ENCODE measurements at regions not wholly inside any gene's neighbourhood (a gene's known extent, or its start where the extent isn't known, plus 50 kb on each side); places are given as distances from the start of the nearest gene placed in this dataset.

DNA sequence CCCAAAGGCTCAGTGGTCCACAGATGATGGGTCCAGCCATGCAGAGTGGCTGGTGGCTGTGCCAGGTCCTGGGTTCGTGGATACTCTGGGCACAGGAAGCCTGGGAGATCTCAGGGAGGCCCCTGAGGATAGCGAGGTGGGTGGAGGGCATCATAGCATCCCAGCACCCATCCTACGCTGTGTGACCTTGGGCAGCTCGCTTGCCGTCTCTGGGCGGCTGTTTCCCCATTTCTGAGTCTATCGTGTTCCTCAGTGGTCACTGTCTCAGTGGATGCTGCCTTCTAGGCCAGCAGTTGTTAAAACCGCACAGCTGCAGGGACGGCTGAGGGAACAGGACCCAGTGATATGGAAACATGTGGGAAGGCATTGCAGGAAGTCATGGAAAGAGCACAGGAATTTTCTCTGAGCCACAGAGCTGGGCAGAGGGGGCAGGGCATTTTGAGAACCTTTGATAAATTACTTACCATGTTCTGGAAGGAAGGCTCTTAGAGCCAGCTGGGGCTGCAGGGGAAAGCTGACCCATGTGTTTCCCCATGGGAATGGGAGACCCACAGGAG is 86.4 kb upstream of the COL5A1 start:
- TF ChIP-seq HDAC6 (IDR thresholded peaks at IDR 0.05; ENCODE audit: low read depth, low read length), result no peak
- no peak for TF ChIP-seq ZNF436 (CRISPR knock-in tag; IDR thresholded peaks at IDR 0.05)
- no peak for TF ChIP-seq ZNF384 (IDR thresholded peaks at IDR 0.05; ENCODE audit: low read depth, low read length)
- TF ChIP-seq MTA1 (IDR thresholded peaks at IDR 0.05; ENCODE audit: borderline replicate concordance), result no peak
- TF ChIP-seq, protein P1, sequence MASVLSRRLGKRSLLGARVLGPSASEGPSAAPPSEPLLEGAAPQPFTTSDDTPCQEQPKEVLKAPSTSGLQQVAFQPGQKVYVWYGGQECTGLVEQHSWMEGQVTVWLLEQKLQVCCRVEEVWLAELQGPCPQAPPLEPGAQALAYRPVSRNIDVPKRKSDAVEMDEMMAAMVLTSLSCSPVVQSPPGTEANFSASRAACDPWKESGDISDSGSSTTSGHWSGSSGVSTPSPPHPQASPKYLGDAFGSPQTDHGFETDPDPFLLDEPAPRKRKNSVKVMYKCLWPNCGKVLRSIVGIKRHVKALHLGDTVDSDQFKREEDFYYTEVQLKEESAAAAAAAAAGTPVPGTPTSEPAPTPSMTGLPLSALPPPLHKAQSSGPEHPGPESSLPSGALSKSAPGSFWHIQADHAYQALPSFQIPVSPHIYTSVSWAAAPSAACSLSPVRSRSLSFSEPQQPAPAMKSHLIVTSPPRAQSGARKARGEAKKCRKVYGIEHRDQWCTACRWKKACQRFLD (CRISPR knock-in tag; IDR thresholded peaks at IDR 0.05), result no peak
- TF ChIP-seq BMI1 (IDR thresholded peaks at IDR 0.05; ENCODE audit: low read length), result no peak
- no peak for TF ChIP-seq RNF2 (IDR thresholded peaks at IDR 0.05)
- TF ChIP-seq, protein P2, sequence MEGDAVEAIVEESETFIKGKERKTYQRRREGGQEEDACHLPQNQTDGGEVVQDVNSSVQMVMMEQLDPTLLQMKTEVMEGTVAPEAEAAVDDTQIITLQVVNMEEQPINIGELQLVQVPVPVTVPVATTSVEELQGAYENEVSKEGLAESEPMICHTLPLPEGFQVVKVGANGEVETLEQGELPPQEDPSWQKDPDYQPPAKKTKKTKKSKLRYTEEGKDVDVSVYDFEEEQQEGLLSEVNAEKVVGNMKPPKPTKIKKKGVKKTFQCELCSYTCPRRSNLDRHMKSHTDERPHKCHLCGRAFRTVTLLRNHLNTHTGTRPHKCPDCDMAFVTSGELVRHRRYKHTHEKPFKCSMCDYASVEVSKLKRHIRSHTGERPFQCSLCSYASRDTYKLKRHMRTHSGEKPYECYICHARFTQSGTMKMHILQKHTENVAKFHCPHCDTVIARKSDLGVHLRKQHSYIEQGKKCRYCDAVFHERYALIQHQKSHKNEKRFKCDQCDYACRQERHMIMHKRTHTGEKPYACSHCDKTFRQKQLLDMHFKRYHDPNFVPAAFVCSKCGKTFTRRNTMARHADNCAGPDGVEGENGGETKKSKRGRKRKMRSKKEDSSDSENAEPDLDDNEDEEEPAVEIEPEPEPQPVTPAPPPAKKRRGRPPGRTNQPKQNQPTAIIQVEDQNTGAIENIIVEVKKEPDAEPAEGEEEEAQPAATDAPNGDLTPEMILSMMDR (IDR thresholded peaks at IDR 0.05 in 2 of 3, conservative IDR thresholded peaks at IDR 0.05 in 1 of 3; ENCODE audit: insufficient read depth in 2 of 3, low read depth in 1 of 3, low read length in 3 of 3), result no peak
- no peak for TF ChIP-seq TOE1 (IDR thresholded peaks at IDR 0.05; ENCODE audit: borderline replicate concordance)
- no peak for TF ChIP-seq TOE1 (CRISPR knock-in tag; IDR thresholded peaks at IDR 0.05; ENCODE audit: borderline replicate concordance, low read depth)
- no peak for TF ChIP-seq NFE2L1 (tag; IDR thresholded peaks at IDR 0.05; ENCODE audit: borderline replicate concordance, low read depth)
- no peak for TF ChIP-seq RFX5 (IDR thresholded peaks at IDR 0.05; ENCODE audit: low read depth, low read length)
- no peak for TF ChIP-seq NRF1 (conservative IDR thresholded peaks at IDR 0.05 in 1 of 2, IDR thresholded peaks at IDR 0.05 in 1 of 2)
- TF ChIP-seq ZNF274 (IDR thresholded peaks at IDR 0.05; ENCODE audit: borderline replicate concordance, low read depth, low read length), result no peak
